Upper lobe of right lung (tissue), 1 donor: ENCODE measurements at regions not wholly inside any gene's neighbourhood (a gene's known extent, or its start where the extent isn't known, plus 50 kb on each side); places are given as distances from the start of the nearest gene placed in this dataset.
"Not testable (repeated sequence)": the region's sequence is repeated elsewhere in the genome, so short reads cannot be mapped to it uniquely, and the experiment has no call there.

ENCODE experiments used
- ATAC-seq: fragments of 200-7000 bp; cut with Tn5 transposase; one replicate; pipeline ENCODE4 v1.9.1; 2020; ENCODE audit warnings: mild to moderate bottlenecking, moderate library complexity
- DNase-seq: peaks from one replicate; pipeline ENCODE4 v3.0.0-alpha.2; 2020
- H3K27ac ChIP-seq: fragments of 200-600 bp; one replicate; pipeline ENCODE4 v1.8.0; 2022
- H3K27me3 ChIP-seq: fragments of 200-600 bp; one replicate; pipeline ENCODE4 v1.8.0; 2022; ENCODE audit warnings: mild to moderate bottlenecking
- H3K36me3 ChIP-seq: fragments of 200-600 bp; one replicate; pipeline ENCODE4 v1.8.0; 2022
- H3K4me1 ChIP-seq: fragments of 200-600 bp; one replicate; pipeline ENCODE4 v1.8.0; 2022
- H3K4me3 ChIP-seq: fragments of 200-600 bp; one replicate; pipeline ENCODE4 v1.8.0; 2022; ENCODE audit warnings: mild to moderate bottlenecking
- H3K9me3 ChIP-seq: fragments of 200-600 bp; one replicate; pipeline ENCODE4 v1.8.0; 2022
- CTCF ChIP-seq: fragments of 200-600 bp; IDR thresholded peaks from one replicate; pipeline ENCODE4 v1.8.0; 2022; ENCODE audit warnings: antibody characterized with exemption
- intact Hi-C: fragments of 100-400 bp; cut with DNase I; formaldehyde crosslinking; loops from one replicate; pipeline ENCODE4 v1.11.0; 2022
- donor health status: DM: no; HTN: yes; CAD: no; lungs with severe emphysema.

DNA sequence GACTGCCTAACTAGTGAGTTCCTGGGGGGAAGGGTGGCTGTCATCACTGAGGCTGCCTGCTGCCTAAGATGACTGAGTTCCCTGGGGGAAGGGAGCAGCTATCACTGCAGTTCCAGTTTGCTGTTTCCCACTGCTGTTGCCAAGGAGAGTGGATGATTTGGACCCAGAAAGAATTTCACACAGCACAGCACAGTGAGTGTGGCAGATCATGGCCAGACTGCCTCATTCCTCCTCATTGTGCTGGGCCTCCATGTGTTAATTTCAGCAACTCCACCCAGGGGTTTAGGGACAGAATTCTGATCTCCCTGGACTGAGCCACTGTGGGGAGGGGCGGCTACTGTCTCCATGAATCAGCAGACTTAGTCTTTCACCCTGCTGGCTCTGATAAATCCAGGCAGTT is 125.0 kb downstream of the TEX13C start:
- TF ChIP-seq CTCF = no peak
- Histone ChIP-seq H3K27me3 (no peaks in the 10 kb centered on the region), H3K9me3 (no peaks in the 10 kb centered on the region), H3K36me3 (no peaks in the 10 kb centered on the region), H3K4me3 (no peak overlapping the region), H3K27ac (no peak overlapping the region), H3K4me1 (no peaks in the 10 kb centered on the region)
- intact Hi-C loops = no loop called here
- ATAC-seq (no peak), DNase-seq (no peak)

DNA sequence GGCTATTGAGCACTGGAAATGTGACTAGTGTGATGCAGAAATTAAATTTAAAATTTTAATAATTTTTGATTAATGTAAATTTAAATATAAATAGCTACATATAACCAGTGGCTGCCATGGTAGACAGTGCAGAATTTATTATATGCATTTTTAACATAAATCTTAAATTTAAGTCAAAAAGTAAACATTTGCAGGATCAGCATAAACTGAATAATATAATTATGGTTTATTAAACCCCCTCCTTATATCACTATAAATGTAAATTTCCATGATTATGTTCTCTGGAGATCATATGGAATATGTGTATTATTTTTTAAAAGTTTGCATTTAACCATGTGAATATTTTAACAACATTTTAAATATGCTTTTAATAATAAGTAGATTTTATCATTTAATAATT is 155.8 kb downstream of the TEX13C start:
- no peak for ATAC-seq

GRCh38 chrX:125492439-125492838 is 172.8 kb downstream of the TEX13C start:
- Histone ChIP-seq H3K4me1 (no peaks in the 10 kb centered on the region), H3K27ac (no peak overlapping the region), H3K36me3 (no peaks in the 10 kb centered on the region), H3K27me3 (no peaks in the 10 kb centered on the region), H3K4me3 (no peak overlapping the region), H3K9me3 (no peaks in the 10 kb centered on the region)
- DNase-seq = no peak
- ATAC-seq = no peak
- intact Hi-C loops = no loop called here
- no peak for TF ChIP-seq CTCF

More for the DNA sequence above, 155.8 kb downstream of the TEX13C start:
- H3K36me3 ChIP-seq = no peaks in the 10 kb centered on the region
- intact Hi-C loops = no loop called here
- no peaks in the 10 kb centered on the region for H3K27me3 ChIP-seq
- H3K9me3 ChIP-seq = no peaks in the 10 kb centered on the region
- H3K27ac ChIP-seq = no peak overlapping the region
- no peak for TF ChIP-seq CTCF
- no peak overlapping the region for H3K4me3 ChIP-seq
- H3K4me1 ChIP-seq = no peaks in the 10 kb centered on the region
- no peak for DNase-seq

GRCh38 chrX:125493004-125493403 is 173.3 kb downstream of the TEX13C start:
- intact Hi-C loops, DNase-seq, ATAC-seq: not testable (repeated sequence)

GRCh38 chrX:125497667-125498066 is 178.0 kb downstream of the TEX13C start:
- H3K4me1 ChIP-seq = no peaks in the 10 kb centered on the region
- H3K27ac ChIP-seq = no peak overlapping the region
- H3K27me3 ChIP-seq = no peaks in the 10 kb centered on the region
- H3K4me3 ChIP-seq = no peak overlapping the region
- H3K36me3 ChIP-seq = no peaks in the 10 kb centered on the region
- DNase-seq (no peak), ATAC-seq (no peak)
- TF ChIP-seq CTCF = no peak
- intact Hi-C loops = no loop called here
- H3K9me3 ChIP-seq = no peaks in the 10 kb centered on the region

More at GRCh38 chrX:125493004-125493403, 173.3 kb downstream of the TEX13C start:
- not testable (repeated sequence) for H3K9me3 ChIP-seq, H3K27ac ChIP-seq, H3K27me3 ChIP-seq, H3K4me3 ChIP-seq, H3K4me1 ChIP-seq, H3K36me3 ChIP-seq

- Histone ChIP-seq H3K4me3 (no peak overlapping the region), H3K27me3 (no peaks in the 10 kb centered on the region), H3K9me3 (no peaks in the 10 kb centered on the region), H3K36me3 (no peaks in the 10 kb centered on the region), H3K4me1 (no peaks in the 10 kb centered on the region), H3K27ac (no peak overlapping the region)
- no peak for TF ChIP-seq CTCF
- intact Hi-C loops = no loop called here
- DNase-seq = no peak
- no peak for ATAC-seq
These were observed 184.1 kb downstream of the TEX13C start for GRCh38 chrX:125503769-125504168.
